ENCODE measurements at regions not wholly inside any gene's neighbourhood (a gene's known extent, or its start where the extent isn't known, plus 50 kb on each side); places are given as distances from the start of the nearest gene placed in this dataset.

DNA sequence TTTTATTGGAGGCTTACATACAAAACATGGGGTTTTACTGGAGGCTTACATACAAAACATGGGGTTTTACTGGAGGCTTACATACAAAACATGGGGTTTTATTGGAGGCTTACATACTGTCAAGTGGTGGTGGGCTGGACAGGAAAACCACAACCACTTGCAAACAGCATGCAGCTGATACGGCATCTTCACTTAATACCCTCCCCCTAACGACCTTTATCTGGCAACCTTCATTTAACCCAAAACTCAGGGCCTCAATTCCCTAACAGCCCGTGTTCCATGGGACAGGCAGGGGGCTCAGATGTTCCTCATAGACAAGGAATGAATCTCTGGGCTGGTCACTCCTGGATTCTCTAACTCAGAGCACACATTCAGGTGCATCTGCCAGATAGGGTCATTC lies 137.1 kb downstream of the CD47 start:
- TF ChIP-seq, protein P1, sequence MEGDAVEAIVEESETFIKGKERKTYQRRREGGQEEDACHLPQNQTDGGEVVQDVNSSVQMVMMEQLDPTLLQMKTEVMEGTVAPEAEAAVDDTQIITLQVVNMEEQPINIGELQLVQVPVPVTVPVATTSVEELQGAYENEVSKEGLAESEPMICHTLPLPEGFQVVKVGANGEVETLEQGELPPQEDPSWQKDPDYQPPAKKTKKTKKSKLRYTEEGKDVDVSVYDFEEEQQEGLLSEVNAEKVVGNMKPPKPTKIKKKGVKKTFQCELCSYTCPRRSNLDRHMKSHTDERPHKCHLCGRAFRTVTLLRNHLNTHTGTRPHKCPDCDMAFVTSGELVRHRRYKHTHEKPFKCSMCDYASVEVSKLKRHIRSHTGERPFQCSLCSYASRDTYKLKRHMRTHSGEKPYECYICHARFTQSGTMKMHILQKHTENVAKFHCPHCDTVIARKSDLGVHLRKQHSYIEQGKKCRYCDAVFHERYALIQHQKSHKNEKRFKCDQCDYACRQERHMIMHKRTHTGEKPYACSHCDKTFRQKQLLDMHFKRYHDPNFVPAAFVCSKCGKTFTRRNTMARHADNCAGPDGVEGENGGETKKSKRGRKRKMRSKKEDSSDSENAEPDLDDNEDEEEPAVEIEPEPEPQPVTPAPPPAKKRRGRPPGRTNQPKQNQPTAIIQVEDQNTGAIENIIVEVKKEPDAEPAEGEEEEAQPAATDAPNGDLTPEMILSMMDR (IDR thresholded peaks at IDR 0.05), result no peak
- no peak for TF ChIP-seq POLR2A (IDR thresholded peaks at IDR 0.05)
